ENCODE measurements at regions not wholly inside any gene's neighbourhood (a gene's known extent, or its start where the extent isn't known, plus 50 kb on each side); places are given as distances from the start of the nearest gene placed in this dataset.

GRCh38 chr13:47017476-47017875, 120.6 kb upstream of the HTR2A start:
- no peak overlapping the region for H4K91ac ChIP-seq (ENCODE audit: insufficient read length, low read depth, low read length)

More at GRCh38 chr13:47017476-47017875, 120.6 kb upstream of the HTR2A start:
- Mint-ChIP-seq H3K4me1 (peaks cover 6 to 8% of the 10 kb centered on the region in 2 experiments), H3K27me3 (ENCODE audit: low read depth) (no peaks in the 10 kb centered on the region), H3K4me3 (no peak overlapping the region), H3K36me3 (ENCODE audit: insufficient read depth in 1 of 3, low read depth in 3 of 3) (peaks cover 0 to 19% (median 4%) of the 10 kb centered on the region in 3 experiments; a peak in 4 of 7 replicates), H3K27ac (no peak overlapping the region), H3K9me3 (peaks cover 8 to 9% of the 10 kb centered on the region in 2 experiments)
- Histone ChIP-seq H3K27me3 (ENCODE audit: insufficient read depth, low read length) (no peaks in the 10 kb centered on the region), H3K9me3 (ENCODE audit: control insufficient read depth, low read depth, low read length) (no peaks in the 10 kb centered on the region), H2BK120ac (ENCODE audit: low read depth, low read length, poor library complexity, severe bottlenecking) (no peak overlapping the region), H2BK20ac (ENCODE audit: low read depth, low read length, poor library complexity, severe bottlenecking) (no peak overlapping the region), H3K56ac (ENCODE audit: insufficient read length, low read depth, low read length) (no peak overlapping the region), H3K79me1 (ENCODE audit: insufficient read depth, low read depth, low read length, poor library complexity, severe bottlenecking) (no peaks in the 10 kb centered on the region), H2BK5ac (ENCODE audit: insufficient read length, low read length) (no peak overlapping the region), H3K4me2 (ENCODE audit: insufficient read depth, insufficient read length, low read length) (no peak overlapping the region), H2BK12ac (ENCODE audit: insufficient read length, low read depth, low read length) (no peak overlapping the region), H2BK15ac (ENCODE audit: low read depth, low read length) (no peak overlapping the region), H4K5ac (ENCODE audit: insufficient read length, low read depth, low read length) (no peak overlapping the region), H3K9ac (ENCODE audit: extremely low read depth, insufficient read length, low read length) (no peak overlapping the region), H2AFZ (ENCODE audit: low read length) (no peak overlapping the region), H3K4ac (ENCODE audit: low read depth, low read length) (no peak overlapping the region), H4K8ac (replicated peaks; ENCODE audit: insufficient read length, low read depth, low read length) (no peak overlapping the region), H2AK5ac (ENCODE audit: insufficient read length, low read length) (no peak overlapping the region), H3K79me2 (ENCODE audit: insufficient read depth, low read length) (no peaks in the 10 kb centered on the region), H4K20me1 (ENCODE audit: control insufficient read depth, insufficient read depth, insufficient read length) (no peaks in the 10 kb centered on the region), H3K4me1 (ENCODE audit: insufficient read depth, low read length) (no peaks in the 10 kb centered on the region), H3K23me2 (ENCODE audit: insufficient read length, low read depth, low read length, poor library complexity, severe bottlenecking) (no peaks in the 10 kb centered on the region), H3K14ac (ENCODE audit: insufficient read depth, low read length) (no peak overlapping the region), H3T11ph (ENCODE audit: low read length) (no peak overlapping the region), H3K18ac (ENCODE audit: insufficient read length, low read depth, low read length) (no peak overlapping the region), H3K27ac (ENCODE audit: insufficient read length, low read depth, low read length) (no peak overlapping the region), H3K23ac (ENCODE audit: insufficient read length, low read depth, low read length) (no peak overlapping the region)
- no peak for TF ChIP-seq CTCF (conservative IDR thresholded peaks at IDR 0.05)
- WGBS (ENCODE audit: extremely low coverage, insufficient read length, low lambda C conversion rate), result no CpG with 5 or more reads among the region's 1 CpG
- no peak for DNase-seq

Data from H9 (cell line).